Tibial nerve (tissue), 4 donors: ENCODE measurements at regions not wholly inside any gene's neighbourhood (a gene's known extent, or its start where the extent isn't known, plus 50 kb on each side); places are given as distances from the start of the nearest gene placed in this dataset.

Source experiments
- EP300 ChIP-seq, 2 donors: sonication (generic); formaldehyde crosslinking; IDR thresholded peaks; one replicate each; pipeline ENCODE4 v1.6.1; 2017; ENCODE audit warnings: antibody characterized with exemption in 2 of 2, mild to moderate bottlenecking in 1 of 2
- POLR2A ChIP-seq, 2 donors: fragments of 450-650 bp; IDR thresholded peaks; one replicate each; pipeline ENCODE4 v1.6.1; 2017; ENCODE audit warnings: antibody characterized with exemption in 2 of 2, mild to moderate bottlenecking in 2 of 2, moderate library complexity in 2 of 2
- TF ChIP-seq, protein P1 (sequence below), 5 experiments: fragments of 200-600 bp in 3 of 5; fragments of 450-650 bp in 2 of 5; sonication (generic) in 3 of 5; IDR thresholded peaks; one replicate each; pipeline ENCODE4 v1.5.1; 2016 to 2019; ENCODE audit warnings: antibody characterized with exemption in 5 of 5, mild to moderate bottlenecking in 3 of 5, moderate library complexity in 2 of 5

DNA sequence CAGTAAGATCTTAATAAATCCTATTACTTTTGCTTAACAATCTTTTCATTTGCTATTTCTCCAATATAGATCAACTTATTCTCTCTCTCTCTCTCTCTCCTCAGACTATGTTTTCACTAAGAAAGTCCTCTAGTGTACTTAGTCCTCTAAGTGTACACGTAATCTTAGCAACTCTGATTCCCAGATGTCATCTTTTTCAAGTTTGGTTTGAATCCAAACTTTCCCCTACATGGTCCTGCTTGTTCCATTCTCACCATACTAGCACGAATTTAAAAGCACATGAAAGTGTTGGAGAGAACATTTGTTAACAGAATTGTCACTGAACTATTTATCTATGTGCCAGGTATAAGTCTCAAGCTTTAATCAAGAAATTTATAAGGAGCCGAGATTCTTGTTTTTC, 202.9 kb downstream of the SPRY2 start:
- TF ChIP-seq, protein P1, sequence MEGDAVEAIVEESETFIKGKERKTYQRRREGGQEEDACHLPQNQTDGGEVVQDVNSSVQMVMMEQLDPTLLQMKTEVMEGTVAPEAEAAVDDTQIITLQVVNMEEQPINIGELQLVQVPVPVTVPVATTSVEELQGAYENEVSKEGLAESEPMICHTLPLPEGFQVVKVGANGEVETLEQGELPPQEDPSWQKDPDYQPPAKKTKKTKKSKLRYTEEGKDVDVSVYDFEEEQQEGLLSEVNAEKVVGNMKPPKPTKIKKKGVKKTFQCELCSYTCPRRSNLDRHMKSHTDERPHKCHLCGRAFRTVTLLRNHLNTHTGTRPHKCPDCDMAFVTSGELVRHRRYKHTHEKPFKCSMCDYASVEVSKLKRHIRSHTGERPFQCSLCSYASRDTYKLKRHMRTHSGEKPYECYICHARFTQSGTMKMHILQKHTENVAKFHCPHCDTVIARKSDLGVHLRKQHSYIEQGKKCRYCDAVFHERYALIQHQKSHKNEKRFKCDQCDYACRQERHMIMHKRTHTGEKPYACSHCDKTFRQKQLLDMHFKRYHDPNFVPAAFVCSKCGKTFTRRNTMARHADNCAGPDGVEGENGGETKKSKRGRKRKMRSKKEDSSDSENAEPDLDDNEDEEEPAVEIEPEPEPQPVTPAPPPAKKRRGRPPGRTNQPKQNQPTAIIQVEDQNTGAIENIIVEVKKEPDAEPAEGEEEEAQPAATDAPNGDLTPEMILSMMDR (IDR thresholded peaks at IDR 0.05) = no peak
- TF ChIP-seq POLR2A (IDR thresholded peaks at IDR 0.05) (no peak), EP300 (IDR thresholded peaks at IDR 0.05) (no peak)
